GM19099 (cell line): ENCODE measurements at regions not wholly inside any gene's neighbourhood (a gene's known extent, or its start where the extent isn't known, plus 50 kb on each side); places are given as distances from the start of the nearest gene placed in this dataset.

Source experiments
- POLR2A ChIP-seq: IDR thresholded peaks from 3 replicates; pipeline ENCODE4 v1.6.1; 2011; ENCODE audit warnings: low read depth; ENCODE audit not compliant: insufficient read length; ENCODE audit errors: extremely low read depth

DNA sequence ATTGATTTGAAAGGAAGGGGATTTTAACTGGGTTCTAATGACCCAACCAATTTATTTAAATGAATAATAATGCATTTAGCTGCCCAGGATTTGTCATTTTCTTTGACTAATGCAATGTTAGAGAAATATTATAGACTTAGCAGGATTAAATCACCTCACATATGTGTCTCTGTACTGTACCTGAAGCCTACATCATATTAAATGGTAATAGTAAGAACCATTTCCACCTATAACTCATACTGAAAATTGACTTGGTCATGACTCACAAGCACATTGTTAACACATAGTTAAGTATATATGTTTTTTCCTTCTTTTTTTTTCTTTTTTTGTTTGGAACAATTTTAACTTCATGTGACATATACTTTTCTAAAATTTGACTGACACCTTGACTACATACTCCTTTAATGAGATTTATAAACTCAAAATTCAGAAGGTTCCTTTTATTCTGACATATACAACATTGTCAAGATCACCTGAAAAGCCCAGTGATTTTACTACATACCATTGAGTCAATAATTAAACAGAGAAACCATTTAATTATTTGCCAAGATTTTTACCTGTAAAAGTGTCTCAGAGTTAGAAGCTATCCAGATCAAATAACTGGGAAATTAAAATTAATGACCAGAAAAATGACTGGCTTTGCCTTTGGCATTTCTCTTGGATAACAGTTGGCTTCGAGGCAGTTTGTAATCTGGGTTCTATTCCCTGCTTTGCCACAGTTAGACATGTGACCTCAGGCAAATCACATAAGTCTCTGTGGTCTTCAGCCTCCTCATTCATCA lies 58.8 kb upstream of the CDC42EP3 start:
- no peak for TF ChIP-seq POLR2A

DNA sequence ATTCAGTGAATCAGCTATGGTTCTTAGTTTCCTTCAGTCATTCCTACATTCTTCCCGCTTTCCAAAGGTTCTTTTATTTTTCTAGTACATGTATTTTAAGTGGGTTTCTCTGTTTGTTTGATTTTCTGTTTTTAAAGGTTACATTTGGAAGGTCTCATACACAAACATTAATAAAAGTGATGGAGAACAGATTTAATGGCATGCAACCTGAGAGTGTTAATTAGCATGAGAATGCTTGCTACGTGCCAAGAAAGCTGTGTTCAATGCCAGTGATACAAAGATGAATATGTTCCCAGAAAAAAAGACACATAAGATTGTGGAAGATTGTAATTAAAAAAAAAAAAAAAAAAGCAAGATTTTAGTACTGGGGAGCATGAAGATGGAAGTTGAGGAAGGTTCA lies 61.8 kb upstream of the CDC42EP3 start:
- TF ChIP-seq POLR2A: no peak

DNA sequence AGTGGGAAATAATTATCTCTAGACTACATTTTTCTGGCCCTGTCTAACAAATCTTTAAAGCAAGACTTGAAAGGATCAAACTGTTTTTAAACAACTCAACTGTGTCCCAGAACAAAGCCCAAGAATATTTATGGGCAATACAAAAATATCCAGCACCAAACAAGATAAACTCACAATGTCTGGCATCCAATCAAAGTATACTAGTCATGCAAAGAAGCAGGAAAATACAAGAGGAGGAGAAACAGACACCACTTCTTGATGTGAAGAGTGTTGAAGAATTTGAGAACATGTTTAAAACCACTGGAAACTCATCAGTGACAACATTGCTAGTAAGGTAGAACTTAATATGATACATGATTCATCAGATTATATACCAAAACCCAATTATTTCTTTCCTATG lies 66.1 kb upstream of the CDC42EP3 start:
- TF ChIP-seq POLR2A: no peak

DNA sequence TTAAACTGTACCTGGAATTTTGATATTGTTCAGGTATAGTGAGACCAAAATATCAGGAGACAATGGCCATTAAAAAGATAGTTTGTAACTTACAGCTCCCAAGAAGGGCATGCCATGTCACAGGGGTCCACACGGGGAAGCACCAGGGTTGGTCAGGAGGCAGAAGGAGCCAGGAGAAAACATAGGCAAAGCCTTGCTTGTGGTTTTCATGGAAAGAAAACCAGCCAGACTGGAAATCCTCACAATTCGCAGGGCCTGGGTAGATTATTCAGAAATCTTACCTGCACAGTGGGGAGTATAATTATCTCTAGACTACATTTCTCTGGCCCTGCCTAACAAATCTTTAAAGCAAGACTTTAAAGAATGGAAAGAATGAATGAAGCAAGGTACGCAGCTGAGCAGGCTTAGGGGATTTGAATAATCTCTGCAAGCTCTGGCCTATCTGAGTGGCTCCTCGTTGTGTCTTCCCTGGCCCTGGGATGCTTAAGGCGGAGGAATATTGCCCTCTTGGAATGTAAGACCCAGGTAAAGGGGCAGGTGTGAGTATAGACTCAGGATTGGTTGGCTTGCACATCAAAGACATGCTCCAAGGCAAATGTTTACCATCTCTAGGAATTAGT lies 66.9 kb upstream of the CDC42EP3 start:
- no peak for TF ChIP-seq POLR2A

DNA sequence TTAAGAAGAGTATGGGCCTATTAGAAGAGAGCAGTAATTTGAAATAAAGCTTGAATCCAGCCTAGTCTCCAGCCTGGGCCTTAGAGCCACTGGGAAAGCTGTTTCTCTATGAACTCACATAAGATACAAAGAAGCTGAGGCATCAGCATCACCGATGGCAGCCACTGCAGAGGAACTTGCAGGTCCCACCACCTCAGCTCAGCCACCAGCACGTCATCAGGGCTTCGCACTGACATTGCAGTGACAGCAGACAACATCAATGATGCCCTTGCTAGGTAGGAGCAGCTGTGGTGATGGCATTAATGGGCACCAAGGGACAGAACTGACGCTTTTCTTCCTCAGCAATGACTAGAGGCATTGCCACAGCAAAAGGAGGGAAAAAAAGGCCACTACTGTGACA lies 67.7 kb upstream of the CDC42EP3 start:
- no peak for TF ChIP-seq POLR2A

DNA sequence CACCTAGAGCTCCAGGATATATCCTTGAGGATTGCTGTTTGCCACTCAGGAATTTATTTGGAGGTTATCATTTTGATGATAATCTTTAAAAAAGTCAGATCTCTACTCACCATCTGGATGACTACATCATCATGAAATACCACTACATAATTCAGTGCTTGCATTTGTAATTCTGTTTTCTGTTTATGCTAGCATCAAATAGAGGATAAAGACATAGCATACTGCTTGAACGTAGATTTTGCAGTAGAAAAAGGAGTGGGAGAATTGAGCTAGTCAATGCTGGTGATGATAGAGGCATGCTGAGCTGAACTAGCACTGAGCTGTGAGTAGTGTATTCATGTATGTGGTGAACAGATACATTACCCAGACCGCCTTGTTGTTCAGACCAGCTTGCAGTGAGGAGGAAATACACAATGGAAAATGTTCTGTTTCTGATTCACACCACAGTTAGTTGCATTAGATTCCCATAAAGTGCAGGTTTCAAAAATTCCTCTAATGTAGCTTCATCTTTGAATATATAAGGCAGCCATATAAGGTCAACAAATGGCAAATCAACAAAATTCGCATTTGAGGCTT lies 68.8 kb upstream of the CDC42EP3 start:
- TF ChIP-seq POLR2A: no peak

DNA sequence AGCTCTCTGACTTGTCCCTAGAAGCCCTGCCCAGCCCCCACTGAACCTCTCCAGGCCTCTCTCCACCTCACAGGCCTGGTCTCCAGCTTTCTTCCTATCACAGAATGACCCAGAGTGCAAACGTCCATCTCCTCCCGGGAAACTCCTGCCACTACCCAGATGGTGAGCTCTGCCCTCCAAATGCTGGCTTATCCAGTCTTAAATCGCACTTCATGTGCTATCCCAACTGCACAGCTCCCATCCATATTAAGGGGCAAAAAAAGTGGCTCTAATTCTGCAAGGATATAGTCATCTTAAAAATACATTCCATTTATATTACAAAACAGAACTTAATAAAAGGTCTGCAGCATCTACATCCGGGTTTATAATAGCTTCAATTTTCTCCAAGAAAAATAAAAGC lies 70.8 kb upstream of the CDC42EP3 start:
- no peak for TF ChIP-seq POLR2A

DNA sequence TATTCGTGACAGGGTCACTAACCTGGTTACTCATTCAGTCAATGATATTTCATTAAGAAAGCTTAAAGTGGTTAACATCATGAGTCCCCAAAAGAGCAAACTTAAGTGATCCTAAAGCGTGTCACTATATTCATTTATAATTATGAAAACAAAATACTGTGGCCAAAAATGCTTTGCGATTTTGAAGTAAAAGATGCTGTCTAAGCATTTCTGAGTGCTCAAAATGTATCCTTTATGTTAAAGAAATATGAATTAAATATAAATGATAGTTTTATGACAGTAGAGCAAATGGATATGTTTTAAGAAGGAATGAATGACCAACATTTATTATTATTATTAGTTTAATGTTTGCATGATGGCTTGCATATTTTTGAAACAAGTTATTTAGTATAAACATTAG lies 72.6 kb upstream of the CDC42EP3 start:
- no peak for TF ChIP-seq POLR2A

DNA sequence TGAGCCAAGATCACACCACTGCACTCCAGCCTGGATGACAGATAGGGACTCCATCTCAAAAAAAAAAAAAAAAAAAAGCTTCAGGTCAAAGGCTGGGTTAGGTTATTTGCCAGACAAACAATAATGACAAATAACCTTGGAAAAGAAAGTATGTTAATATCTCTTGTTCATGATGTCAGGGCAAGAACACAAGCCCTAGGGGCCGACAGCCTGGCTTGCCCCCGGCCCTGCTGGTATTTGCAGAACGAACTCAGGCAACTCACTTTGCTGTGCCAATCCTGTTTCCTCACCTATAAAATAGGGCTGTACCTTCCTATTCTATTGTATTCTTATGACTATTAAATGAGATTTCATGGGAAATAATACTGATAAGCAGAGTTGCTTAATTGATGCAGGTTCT lies 75.4 kb upstream of the CDC42EP3 start:
- TF ChIP-seq POLR2A: no peak

DNA sequence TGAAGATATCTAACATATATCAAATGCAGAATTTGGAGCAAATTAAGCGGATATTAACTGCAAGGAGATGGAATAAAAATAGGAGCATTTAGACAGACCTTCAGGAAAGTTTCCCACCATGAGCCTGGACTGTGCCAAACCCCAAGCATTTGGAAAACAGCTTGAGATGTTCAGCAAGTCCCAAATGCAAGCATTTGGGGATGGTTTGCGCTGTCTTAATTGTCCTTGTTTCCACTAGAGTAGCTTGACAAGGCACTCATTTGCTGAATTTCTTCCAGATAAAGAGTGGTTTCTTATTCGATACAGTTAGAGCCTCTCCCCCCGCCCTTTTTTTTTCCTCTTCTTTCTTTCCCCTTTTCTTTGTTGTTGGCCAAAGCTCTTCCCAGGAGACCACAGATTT lies 77.1 kb upstream of the CDC42EP3 start:
- TF ChIP-seq POLR2A: no peak

DNA sequence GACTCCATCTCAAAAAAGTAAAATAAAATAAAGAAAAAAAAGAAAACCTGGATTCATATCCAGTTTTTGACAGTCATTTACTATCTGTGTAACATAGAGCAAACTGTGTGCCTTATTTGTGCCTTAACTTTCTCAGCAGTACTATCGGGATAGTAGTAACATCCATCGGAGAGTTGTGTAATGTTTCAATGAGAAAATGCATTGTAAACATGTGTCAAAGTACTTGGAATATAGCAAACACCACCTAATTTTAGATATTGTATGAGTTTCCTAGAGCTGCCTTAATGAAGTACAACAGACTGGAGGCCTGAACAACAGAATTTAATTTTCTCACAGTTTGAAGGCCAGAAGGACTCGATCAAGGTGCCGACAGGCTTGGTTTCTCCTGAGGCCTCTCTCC lies 81.3 kb upstream of the CDC42EP3 start:
- no peak for TF ChIP-seq POLR2A

DNA sequence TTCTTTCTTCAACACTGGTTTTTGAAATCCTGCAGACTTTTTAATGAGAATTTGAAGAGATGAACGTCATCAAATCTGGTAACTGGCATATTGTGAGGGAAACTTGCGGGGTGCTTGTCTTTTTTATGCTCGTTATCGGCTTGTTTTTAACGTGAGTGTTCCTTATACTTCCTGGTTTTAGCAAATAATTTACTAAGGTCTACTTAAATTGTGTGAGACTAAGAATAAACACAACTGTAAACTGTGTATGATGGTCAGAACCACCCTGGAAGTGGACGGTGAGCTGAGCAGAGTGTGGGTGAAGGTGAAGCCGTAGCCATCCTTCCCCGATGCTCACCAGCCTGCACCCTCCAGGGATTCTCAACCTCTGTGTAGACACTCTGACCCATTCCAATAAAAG lies 82.3 kb upstream of the CDC42EP3 start:
- no peak for TF ChIP-seq POLR2A

DNA sequence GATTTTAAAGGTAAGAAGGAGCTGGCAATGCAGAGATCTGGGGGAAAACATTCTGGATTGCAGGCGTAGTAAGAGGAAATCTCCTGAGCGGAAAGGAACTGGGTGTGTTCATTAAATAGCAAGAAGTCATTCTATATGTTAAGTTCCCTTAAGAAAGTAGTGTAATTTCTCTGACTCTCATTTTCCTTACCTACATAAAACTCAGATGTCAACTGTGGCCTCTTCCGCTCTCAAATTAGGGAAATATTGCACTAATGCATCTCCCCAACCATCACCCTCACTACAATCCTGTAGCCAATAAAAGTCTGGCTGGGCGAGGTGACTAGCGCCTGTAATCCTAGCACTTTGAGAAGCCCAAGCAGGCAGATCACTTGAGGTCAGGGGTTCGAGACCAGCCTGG lies 89.0 kb upstream of the CDC42EP3 start:
- TF ChIP-seq POLR2A: no peak

DNA sequence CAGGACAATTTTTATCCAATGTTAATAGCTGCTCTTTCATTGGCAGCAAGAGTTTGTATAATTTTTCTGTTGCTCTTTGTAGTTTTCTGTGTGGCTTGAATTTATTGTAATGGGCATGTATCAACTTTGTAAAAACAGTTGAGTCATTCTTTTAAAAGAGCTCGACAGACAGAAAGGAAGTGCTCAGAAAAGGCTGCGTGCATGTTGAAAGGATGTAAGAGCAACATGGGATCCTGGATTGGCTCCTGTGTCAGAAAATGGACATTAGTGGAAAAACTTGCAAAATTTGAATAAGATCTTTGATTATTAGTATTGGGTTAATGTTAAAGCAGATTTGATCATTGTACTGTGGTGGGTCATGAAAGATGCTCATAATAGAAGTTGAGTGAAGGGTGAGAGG lies 93.3 kb upstream of the CDC42EP3 start:
- no peak for TF ChIP-seq POLR2A

DNA sequence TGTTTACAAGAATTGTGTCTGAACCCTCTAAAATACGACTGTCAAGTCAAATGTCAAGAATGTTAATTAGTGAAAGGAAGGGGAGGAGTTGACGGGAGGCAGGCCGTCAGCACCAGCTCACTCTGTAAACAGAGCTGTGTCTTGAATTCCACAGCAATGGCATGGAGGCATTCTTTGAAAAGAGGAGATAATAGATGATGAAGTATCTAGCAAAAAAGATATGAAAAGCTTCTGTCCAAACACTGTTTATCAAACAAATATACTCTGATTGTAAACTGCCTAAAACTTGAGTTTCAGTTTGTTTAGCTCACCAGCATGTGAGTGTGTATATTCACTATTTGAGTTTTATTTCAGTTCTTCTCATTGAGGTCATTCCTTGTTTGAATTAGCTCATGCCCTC lies 94.7 kb upstream of the CDC42EP3 start:
- no peak for TF ChIP-seq POLR2A

DNA sequence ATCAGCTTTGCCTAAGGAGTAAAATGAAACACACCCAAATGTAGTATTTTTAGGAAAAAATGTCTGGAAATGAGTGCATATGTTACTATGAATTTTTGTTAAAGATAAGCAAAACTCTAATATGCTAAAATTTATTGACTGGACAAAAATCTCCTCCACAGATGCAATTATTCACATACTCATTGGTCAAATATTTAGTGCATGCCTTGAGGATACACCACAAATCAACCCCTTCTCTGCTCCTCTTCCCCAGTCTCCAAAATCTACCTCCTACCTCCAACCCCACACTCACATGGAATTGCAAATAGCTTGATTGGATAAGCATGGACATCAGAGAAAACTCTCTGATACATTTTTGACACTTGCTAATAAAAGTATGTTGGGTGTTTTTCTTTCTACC lies 95.6 kb upstream of the CDC42EP3 start:
- TF ChIP-seq POLR2A: no peak

DNA sequence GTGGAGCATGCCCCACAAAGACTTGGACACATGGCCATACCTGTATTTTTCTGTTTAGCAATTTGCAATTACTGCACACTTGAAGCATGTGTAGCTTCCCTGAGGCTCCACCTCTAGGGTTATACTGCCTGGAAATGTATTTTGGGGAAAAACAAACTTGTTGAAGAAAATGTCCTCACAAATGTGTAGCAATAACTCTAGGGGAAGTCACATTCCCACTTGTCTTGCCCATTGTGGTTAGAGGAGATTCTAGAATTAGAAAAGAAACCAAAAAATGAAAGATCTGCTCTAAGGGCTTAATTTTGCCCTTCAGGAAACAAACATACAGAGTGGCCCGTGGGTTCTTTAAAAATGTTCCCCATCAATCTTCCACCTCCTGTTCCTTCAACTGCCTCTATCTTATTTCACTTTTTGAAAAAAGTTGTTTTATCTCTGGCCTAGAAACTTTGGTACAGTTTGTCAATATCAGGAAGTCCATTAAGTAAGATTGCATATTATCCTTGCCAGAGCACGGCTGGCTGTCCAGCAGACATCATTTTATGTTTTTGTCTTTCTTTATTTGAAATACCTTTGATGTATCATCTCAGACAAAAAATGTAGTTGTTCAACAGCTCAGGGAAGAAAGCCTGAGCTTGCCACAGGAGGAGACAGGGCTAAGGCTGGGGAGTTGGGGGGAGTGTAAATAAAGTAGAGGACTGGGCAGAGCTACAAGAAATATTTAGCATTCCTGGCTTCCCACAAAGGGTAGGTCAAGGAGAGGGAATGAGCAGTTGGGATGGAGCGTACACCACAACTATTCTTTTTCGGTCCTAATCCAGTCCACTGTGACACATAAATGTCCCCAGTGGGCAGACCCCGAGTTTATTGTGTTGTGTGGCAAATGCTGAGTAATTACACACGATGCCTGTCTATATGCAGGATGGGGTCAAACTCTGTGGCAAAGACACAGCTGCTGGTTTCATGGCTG lies 96.8 kb upstream of the CDC42EP3 start:
- TF ChIP-seq POLR2A: no peak
